Caki2 (cell line): ENCODE measurements at regions not wholly inside any gene's neighbourhood (a gene's known extent, or its start where the extent isn't known, plus 50 kb on each side); places are given as distances from the start of the nearest gene placed in this dataset.

Source experiments
- DNase-seq: peaks from one replicate; pipeline ENCODE4 v3.0.0-alpha.2; 2015; ENCODE audit warnings: low read depth
- in situ Hi-C: cut with HindIII; loops from 2 replicates; pipeline ENCODE4 v1.10.0; 2016; ENCODE audit warnings: low sequenced_read_pairs, low pct_unique_long_range_greater_than_20kb, mixed read lengths

DNA sequence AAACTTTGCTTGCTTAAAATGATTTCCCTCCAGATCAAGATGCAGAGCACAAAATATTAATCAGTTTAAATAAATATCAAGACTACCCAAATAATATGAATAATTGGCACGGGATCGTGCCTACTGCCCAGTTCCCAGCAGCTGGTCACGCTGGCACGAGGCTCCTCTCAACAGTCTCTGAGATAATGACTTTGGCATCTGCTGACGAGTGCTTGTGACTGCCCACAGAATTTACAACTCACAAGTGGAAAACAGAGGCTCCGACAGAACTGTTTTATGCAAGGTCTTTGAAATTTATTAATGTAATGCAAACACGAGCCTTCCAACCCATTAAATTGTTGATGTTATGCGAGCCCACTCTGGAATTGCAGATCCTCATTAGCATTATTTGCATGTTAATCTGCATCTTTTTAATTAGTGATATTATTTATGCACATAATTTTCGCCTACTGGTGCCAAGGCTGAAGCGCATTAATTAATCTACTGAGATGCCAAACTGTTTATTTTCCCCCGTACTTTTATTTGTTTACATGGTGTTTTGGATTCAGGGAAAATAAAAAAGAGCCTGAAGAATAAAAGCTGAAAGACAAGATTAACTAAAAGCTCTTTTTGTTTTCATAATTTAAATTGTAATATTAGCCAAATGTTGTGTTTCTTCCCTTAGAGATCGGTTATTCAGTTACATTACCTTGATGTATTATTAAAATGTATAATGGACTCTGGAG lies 369.3 kb upstream of the IRX1 start:
- no peak for DNase-seq

DNA sequence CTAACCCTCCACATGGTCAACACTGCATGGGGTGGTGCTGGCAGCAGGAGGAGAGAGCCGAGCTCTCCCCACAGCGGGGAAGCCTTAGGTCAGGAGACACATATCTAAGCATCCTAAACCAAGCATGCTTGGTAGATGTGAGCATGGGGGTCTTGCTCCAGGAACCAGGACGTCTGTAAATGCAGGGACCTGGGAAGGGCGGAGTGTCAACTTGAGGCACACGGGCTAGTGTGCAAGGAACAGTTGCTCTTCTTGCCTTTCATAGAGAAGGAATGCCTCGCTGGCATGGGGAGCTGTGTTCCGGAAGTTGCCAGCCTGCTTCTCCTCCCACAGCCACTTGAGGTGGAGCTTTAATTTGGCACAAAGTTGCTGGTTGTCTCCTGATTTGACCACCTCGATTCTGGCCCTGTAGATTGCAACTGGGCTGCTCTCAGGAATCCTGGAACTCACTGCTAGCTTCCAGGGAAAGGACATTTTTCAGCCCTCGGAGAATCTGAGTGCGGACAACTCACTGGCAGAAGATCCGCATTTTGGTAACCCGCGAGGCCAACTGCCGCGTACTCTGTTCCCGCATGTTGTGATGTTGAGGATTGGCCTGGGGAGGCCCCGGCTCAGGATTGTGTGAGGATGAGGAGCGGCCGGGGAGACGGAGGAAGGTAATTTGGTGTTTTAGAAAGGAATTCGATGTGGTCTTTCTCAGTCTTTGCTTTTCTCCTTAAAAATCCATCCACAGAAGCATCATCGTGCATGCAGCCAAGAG lies 370.3 kb upstream of the IRX1 start:
- DNase-seq: no peak
- in situ Hi-C loops: no loop called here

More for the DNA sequence above, 369.3 kb upstream of the IRX1 start:
- in situ Hi-C loops: no loop called here

DNA sequence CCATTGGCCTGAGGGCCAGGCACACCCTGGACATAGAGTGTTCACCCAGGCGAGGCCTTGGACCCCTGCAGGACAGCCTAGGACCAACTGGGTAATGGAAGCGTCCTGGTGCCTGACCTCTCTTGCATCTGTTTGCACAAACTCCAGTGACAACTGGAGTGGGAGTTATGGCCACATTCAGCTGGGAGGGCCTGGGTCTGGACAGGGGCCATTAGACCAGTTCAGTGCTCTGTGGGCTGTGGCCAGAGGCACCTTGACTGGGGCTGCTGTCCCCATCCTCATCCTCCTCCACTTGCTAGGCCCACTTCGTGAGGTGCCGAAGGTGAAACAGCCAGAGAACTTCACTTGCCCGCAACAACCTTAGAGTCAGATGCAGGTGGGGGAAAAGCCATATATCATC lies 372.7 kb upstream of the IRX1 start:
- in situ Hi-C loops: no loop called here
- DNase-seq: no peak

DNA sequence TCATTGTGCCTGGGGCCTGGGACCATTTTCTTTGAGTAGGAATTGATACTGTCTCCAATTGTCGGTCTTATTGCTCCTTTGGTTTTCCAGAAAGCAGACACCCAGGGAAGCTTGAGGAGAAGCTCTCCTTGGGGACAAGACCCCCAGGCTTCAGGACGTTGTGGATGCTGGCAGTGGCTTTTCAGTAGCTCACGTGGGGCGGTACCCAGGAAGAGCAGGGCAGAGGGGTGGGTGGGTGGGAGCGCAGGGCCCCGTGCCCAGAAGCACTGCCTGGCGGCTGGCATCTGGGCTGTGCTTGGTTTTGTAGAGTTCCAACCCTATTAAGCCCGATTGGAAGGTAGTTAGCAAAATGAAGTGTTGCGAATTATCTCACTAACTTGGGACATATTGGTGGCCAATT lies 374.2 kb upstream of the IRX1 start:
- no peak for DNase-seq
- in situ Hi-C loops: no loop called here

DNA sequence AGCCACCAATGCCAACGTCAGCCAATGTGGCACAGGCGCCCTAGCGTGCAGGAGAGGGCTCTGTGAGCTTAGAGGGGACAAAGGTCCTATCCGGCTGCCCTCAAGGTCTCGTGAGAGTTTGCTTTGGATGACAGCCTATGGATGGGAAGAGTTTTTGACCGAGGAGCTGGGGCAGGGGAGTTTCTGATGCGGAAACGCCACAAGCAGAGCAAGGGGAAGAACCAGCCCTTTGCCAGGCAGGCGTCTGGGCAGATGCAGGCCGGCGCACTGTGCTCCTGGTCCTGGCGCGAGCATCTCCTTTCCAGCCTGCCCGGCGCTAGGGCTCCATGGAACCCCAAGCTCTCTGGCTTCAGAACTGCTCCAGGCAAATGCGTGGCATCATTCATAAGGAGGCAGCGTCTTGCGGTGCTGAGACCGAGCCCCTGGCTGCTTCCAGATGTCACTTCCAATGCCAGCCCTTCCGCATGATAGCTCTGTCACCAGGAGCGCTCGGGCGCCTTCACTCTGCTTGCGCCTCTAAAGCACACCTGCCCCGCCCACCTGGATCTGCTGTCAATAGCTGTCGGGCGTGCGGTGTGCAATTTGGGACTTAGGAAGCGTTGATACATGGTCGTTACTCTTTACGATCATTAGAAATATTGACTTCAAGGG lies 374.9 kb upstream of the IRX1 start:
- in situ Hi-C loops: no loop called here
- no peak for DNase-seq

DNA sequence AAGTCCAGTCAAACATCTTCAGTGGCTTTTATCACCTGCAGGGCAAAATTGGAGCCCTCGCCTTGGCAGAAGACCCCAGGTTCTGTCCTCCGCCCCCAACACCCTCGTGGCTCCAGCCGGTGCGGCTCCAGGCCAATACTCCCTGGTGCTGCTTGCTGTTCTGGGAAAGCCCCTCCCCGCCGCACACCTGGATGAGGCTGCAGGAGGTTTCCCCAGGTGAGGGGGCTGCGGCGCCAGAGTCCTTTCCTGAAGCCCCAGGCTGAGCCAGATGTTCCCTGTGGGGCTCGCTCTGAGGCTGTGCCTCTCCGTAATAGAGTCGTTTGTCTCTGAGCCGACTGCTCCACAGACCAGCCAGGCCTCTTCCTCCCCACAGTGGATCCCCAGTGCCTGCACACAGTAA lies 375.4 kb upstream of the IRX1 start:
- in situ Hi-C loops: no loop called here
- DNase-seq: no peak

DNA sequence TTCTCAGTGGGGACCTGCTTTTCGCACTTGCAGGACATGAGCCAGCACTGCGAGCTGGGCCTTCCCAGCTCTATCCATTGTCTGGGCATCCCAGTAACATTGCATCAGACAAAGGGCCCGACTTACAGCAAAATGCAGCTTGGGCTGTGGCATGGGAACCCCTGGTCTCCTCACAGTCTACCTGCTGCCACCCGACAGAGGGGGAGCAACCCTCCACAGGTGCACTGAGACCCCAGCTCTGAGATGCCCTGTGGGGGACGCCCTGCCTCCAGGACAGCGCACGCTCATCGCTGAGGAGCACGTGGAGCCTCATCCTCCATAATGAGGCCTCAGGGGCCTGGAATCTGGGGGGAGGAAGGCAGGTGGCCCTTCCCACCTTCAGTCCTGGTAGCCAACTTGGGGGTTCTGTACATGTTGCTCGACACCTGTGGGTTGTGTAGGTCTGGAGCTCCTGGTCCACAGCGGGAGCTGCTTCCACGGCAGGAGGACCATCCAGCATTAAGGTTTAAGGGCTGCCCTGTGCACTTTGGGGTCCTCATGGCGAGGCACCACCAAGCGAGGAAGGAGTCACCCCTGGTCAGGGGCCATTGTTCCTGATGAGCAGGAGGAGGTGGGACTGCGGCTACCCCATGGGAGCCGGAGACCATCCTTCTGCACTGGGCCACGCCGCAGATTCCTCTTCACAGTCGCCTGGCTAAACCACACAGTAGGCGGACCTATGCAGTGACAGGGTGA lies 376.5 kb upstream of the IRX1 start:
- no peak for DNase-seq

DNA sequence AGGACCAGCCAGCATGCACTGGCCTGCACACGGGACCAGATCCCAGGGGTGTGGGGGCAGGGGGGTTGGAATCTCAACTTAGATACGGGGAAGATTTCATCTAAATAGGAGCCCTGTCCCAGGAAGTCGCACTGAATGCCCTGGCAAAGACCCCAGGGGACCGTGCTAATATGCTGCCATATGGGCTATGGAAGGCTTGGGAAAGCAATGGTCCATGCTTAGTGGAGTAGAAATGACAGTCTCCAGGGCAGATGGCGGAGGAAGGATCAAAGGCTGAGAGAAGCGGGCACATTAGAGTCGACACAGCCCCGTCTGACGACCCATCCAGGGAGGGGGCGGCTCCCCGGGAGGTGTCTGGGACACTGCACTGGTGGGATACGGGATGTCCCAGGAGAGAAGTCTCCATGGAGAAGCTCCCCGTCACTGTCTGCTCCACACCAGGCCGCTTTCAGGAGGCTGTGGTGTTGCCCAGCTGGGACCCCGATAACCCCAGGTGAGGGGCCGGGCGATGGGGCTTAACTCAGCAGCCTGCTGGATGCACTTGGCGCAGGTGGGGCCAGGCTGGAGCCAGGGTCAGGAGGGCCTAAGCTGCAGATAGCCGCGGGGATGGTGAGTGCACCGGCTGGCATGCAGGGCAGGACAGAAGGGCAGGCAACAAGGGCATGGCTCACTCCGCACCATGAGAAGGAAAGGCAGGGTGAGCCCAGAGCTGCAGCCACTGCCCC lies 377.7 kb upstream of the IRX1 start:
- in situ Hi-C loops: no loop called here
- no peak for DNase-seq

More for the DNA sequence above, 376.5 kb upstream of the IRX1 start:
- in situ Hi-C loops: no loop called here

DNA sequence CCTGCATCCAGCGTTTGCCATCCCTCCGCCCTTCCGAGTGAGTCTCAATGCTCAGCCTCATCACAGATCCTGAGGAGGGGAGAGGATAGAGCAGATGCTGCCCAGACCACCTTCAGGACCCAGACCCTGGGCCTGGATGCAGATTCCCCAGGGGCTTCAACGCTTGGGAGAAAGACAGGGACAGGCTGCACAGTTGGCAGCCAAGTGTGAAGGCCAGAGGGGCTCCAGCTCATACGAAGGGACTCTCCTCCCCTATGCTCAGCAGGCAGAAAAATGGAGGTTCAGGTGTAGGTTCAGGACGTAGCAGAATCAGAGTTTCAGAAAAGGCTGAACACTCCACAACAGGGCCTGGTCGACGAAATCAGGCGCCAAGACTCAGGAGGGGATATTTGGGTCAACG lies 378.5 kb upstream of the IRX1 start:
- in situ Hi-C loops: no loop called here
- DNase-seq: no peak

DNA sequence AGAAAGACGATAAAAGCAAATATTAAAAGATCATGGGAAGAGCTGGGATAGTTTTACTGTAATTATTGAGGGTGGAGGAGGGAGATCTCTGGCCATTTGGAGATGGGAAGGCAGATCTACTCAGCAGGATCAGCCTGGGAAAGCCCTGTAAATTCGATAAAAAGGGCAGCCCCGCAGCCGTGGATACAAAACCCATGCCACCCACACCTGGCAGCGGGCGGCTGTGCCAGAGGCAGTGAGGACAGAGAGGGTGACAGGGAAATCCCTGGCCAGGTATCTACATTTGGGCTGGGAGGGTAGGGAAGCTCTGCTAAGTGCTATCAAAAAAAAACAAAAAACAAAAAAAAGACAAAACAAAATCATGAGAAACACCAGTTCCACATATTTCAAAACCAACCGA lies 379.2 kb upstream of the IRX1 start:
- in situ Hi-C loops: no loop called here
- no peak for DNase-seq

DNA sequence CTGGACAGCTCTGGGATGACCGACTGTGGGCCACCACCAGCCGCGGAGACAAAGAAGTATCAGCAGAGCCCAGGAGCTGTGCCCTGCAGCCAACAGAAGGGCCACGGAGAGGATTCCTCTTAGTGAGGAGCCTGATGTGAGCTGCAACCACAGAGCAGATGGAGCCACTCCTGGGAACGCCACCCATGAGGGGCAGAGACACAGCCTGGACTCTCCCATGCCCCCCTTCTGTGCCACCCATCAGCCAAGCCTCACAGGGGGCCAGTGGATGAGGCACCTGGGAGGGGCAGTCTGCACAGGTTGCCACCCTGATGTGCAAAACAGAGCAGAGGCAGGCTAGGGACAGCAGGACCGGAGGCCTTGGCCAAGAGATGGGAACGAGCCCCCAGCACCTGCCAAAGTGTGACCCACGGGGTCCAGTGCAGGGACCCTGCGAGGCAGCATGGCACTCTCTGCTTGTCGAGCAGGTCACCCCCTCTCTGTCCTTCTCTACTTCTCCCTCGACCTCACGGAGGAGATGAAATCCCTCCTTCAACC lies 380.7 kb upstream of the IRX1 start:
- in situ Hi-C loops: no loop called here
- no peak for DNase-seq

DNA sequence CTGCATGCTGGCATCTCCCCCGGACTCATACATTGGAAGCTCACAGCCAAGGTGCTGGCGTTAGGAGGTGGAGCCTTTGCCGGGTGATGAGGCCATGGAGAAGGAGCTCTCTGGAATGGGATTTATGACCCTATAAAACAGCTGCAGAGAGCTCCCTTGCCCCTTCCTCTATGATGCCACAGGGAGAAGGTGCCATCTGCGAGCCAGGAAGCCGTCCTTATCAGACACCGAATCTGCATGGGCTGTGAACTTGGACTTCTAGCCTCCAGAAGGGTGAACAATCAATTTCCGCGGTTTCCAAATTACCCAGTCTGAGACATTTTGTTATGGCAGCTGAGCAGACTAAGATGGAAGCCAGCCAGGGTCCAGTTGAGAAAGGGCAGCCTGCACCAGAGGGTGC lies 381.2 kb upstream of the IRX1 start:
- in situ Hi-C loops: no loop called here
- no peak for DNase-seq

DNA sequence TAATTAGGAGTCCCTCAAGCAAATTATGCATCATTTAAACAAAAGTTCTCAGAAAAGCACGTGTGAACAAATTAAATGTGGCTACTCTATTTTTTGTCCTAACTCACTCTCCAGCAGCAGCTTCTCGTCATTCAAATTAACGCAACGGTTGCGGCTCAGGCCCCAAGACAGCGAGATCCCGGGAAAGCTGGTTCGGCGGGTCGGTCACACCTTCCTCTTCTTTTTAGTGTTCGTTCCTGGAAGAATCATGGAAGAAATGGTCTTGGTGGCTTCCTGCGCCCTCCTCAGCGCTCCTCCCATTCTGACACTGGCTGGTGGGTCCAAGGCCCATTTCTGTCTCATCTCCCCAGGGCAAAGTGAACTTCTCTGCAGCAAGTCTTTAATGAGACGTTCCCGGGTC lies 382.8 kb upstream of the IRX1 start:
- in situ Hi-C loops: no loop called here
- no peak for DNase-seq

DNA sequence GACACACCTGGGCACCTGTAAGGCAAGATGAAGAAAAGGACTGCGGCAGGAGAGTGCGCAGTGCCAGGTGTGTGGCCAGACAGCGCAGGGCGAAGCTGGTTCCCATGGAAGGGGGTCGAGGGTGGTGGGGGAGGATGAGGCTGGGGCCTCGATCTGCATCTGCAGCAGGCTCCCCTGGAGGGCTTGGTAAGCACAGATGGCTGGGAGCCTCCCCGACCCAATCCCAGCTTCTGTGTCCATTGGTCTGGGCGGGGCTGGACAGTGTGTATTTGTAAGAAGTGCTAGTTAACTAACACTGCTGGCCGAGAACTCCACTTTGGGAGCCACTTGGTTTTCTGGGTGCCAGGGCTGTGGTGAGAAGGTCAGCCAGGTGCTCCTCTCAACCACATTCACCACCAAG lies 385.1 kb upstream of the IRX1 start:
- no peak for DNase-seq

DNA sequence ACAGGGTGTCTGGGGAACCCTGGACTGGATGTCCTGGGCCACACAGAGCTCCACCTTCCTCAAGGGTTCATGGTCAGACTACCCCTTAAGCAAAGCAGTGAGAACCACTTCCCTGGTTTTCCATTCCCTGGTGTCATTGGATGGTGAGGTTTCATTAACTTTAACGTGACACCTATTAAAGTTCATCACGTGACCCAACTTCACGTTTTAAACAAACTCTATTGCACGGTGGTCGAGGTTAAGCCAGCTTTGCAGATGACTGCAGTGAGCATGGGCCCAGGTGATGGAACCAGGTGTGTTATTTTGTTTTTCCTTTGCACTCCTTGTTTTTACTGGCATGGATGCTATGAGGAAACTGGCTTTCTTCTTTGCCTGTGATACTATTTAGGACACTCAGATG lies 385.7 kb upstream of the IRX1 start:
- in situ Hi-C loops: no loop called here
- DNase-seq: no peak

More for the DNA sequence above, 385.1 kb upstream of the IRX1 start:
- in situ Hi-C loops: no loop called here

DNA sequence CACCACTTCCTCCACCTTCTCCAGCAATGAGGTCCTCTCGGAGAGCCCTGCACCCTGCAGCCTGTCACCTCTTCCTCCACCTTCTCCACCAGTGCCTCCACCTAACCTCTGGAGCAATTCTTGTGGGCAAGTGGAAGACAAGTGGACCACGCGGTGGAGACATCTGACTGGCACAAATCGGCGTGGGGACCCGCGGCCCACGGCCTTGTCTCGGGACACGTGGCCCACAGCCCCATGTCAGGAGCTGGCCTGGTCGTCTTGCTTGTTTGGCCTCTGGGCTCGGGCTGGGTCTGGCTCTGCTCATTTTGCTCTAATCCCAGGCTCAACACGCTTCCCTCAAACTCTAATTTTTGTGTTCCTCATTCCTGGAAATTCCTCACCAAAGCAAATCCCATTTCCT lies 393.1 kb upstream of the IRX1 start:
- no peak for DNase-seq
- in situ Hi-C loops: no loop called here

DNA sequence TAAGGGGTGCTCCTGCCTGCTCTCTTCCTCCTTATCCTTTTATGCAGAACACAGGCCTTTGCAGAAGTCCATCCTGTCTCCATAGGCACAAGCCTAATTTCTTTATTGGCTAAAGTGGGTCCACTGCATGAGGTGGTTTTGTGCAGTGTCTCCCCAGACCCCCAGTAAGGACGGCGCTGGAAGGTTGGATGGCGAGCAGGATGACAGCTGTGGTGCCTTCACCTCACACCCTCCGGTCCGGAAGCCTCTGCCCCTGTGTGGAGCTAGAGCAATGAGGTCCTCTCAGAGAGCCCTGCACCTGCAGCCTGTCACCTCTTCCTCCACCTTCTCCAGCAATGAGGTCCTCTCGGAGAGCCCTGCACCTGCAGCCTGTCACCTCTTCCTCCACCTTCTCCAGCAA lies 393.7 kb upstream of the IRX1 start:
- in situ Hi-C loops: no loop called here
- DNase-seq: no peak

DNA sequence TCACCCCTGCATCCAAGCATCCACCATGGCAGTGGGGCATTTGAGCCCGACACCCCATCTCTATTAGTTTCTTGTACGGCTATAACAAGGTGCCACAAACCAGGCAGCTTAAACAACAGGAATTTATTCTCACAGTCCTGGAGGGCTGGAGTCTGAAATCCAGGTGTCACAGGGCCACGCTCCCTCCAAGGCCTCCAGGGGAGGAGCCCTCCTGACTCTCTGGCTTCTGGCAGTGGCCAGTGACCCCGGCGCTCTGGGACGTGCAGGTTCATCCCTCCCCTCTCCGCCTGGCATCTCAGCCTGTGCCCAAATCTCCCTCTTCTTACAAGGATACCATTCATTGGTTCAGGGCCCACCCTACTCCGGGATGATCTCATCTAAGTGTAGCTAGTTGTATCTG lies 394.5 kb upstream of the IRX1 start:
- in situ Hi-C loops: no loop called here
- no peak for DNase-seq
